Ovary (tissue), 7 donors: ENCODE measurements at regions not wholly inside any gene's neighbourhood (a gene's known extent, or its start where the extent isn't known, plus 50 kb on each side); places are given as distances from the start of the nearest gene placed in this dataset.

Experiments used
- DNase-seq, 5 donors: peaks; one replicate each; pipeline ENCODE4 v3.0.0-alpha.2; 2019 to 2020
- H3K27ac ChIP-seq, 2 donors: fragments of 200-600 bp; one replicate each; pipeline versions ENCODE4 v1.5.1 to v1.8.0; 2019 to 2022
- H3K27me3 ChIP-seq: fragments of 200-600 bp; one replicate; pipeline ENCODE4 v1.8.0; 2022
- H3K36me3 ChIP-seq: fragments of 200-600 bp; sonication (generic); one replicate; pipeline ENCODE4 v1.5.1; 2019
- H3K4me1 ChIP-seq: one replicate; pipeline ENCODE4 v1.8.1; 2013; ENCODE audit warnings: mild to moderate bottlenecking, moderate library complexity; ENCODE audit not compliant: insufficient read depth
- H3K4me3 ChIP-seq: fragments of 200-600 bp; sonication (generic); one replicate; pipeline ENCODE4 v1.5.1; 2017
- H3K9me3 ChIP-seq, 2 donors: fragments of 200-600 bp in 1 of 2; sonication (generic) in 1 of 2; one replicate each; pipeline versions ENCODE4 v1.5.1 to v1.8.1; 2013 to 2019; ENCODE audit warnings: mild to moderate bottlenecking in 1 of 2, moderate library complexity in 1 of 2
- CTCF ChIP-seq, 3 donors: fragments of 450-650 bp in 2 of 3; fragments of 200-600 bp in 1 of 3; IDR thresholded peaks; one replicate each; pipeline versions ENCODE4 v1.5.1 to v1.8.0; 2016 to 2022; ENCODE audit warnings: antibody characterized with exemption in 3 of 3, mild to moderate bottlenecking in 1 of 3
- EP300 ChIP-seq: sonication (generic); formaldehyde crosslinking; IDR thresholded peaks from one replicate; pipeline ENCODE4 v1.6.1; 2017; ENCODE audit warnings: antibody characterized with exemption
- POLR2A ChIP-seq: fragments of 450-650 bp; IDR thresholded peaks from one replicate; pipeline ENCODE4 v1.6.1; 2017; ENCODE audit warnings: antibody characterized with exemption, mild to moderate bottlenecking, moderate library complexity
- WGBS, 3 donors: extraction: QIAGEN DNeasy Blood & Tissue Kit in 1 of 3; methylation state at CpG; one replicate each; pipeline versions ENCODE4 v1.1.5 to v1.1.7; 2013 to 2017; 5-methylcytosine and 5-hydroxymethylcytosine counted together
- intact Hi-C, 4 donors: fragments of 100-400 bp; cut with DNase I; formaldehyde crosslinking; loops; one replicate each; pipeline versions ENCODE4 v1.11.0 to v1.15.1; 2022 to 2023
- donor health status: DM: no; HTN: no; CAD: no; lungs with moderate emphysema.
- donor health status: DM: no; HTN: no; CAD: no.
- donor health status: Bipolar disorder and iron deficiency.
- donor health status: DM: no; HTN: no; CAD: no.
- donor health status: DM: yes; HTN: yes; CAD: no.

GRCh38 chr6:71589254-71589653, 297.1 kb upstream of the RIMS1 start:
- Histone ChIP-seq H3K4me1 (no peaks in the 10 kb centered on the region), H3K9me3 (no peaks in the 10 kb centered on the region), H3K27me3 (no peaks in the 10 kb centered on the region), H3K27ac (no peak overlapping the region), H3K36me3 (no peaks in the 10 kb centered on the region), H3K4me3 (no peak overlapping the region)
- 86 to 89% (median 88%) methylated on average over 5 of the region's 5 CpGs for WGBS, 3 donors
- no peak for TF ChIP-seq CTCF (IDR thresholded peaks at IDR 0.05)
- TF ChIP-seq POLR2A, result no peak
- intact Hi-C loops, result no loop called here
- no peak for DNase-seq

- Histone ChIP-seq H3K4me1 (no peaks in the 10 kb centered on the region), H3K4me3 (no peak overlapping the region), H3K27me3 (no peaks in the 10 kb centered on the region), H3K27ac (no peak overlapping the region), H3K9me3 (no peaks in the 10 kb centered on the region), H3K36me3 (no peaks in the 10 kb centered on the region)
- intact Hi-C loops, result no loop called here
- DNase-seq, result no peak
- TF ChIP-seq CTCF (IDR thresholded peaks at IDR 0.05) (no peak), POLR2A (no peak), EP300 (no peak)
These were observed 293.7 kb upstream of the RIMS1 start for GRCh38 chr6:71592643-71593042.

- Histone ChIP-seq H3K4me3 (no peak overlapping the region), H3K9me3 (no peaks in the 10 kb centered on the region), H3K36me3 (no peaks in the 10 kb centered on the region), H3K4me1 (no peaks in the 10 kb centered on the region), H3K27ac (no peak overlapping the region), H3K27me3 (no peaks in the 10 kb centered on the region)
- TF ChIP-seq CTCF (IDR thresholded peaks at IDR 0.05) (no peak), EP300 (no peak)
- no peak for DNase-seq
- intact Hi-C loops, result no loop called here
These were observed 287.0 kb upstream of the RIMS1 start for GRCh38 chr6:71599359-71599758.

- Histone ChIP-seq H3K27me3 (no peaks in the 10 kb centered on the region), H3K36me3 (no peaks in the 10 kb centered on the region), H3K9me3 (no peaks in the 10 kb centered on the region), H3K4me3 (no peak overlapping the region), H3K27ac (no peak overlapping the region), H3K4me1 (no peaks in the 10 kb centered on the region)
- intact Hi-C loops, result no loop called here
- DNase-seq, result no peak
- TF ChIP-seq POLR2A (no peak), CTCF (IDR thresholded peaks at IDR 0.05) (no peak), EP300 (no peak)
- 46 to 56% (median 48%) methylated on average over 2 of the region's 2 CpGs for WGBS, 3 donors
These were observed 283.9 kb upstream of the RIMS1 start for GRCh38 chr6:71602385-71603007.

- intact Hi-C loops, result no loop called here
- Histone ChIP-seq H3K27ac (no peak overlapping the region), H3K4me3 (no peak overlapping the region), H3K36me3 (no peaks in the 10 kb centered on the region), H3K27me3 (no peaks in the 10 kb centered on the region), H3K9me3 (no peaks in the 10 kb centered on the region), H3K4me1 (no peaks in the 10 kb centered on the region)
- DNase-seq, result no peak
- TF ChIP-seq EP300 (no peak), CTCF (IDR thresholded peaks at IDR 0.05) (no peak), POLR2A (no peak)
These were observed 283.3 kb upstream of the RIMS1 start for GRCh38 chr6:71603021-71603420.
